ENCODE measurements at regions not wholly inside any gene's neighbourhood (a gene's known extent, or its start where the extent isn't known, plus 50 kb on each side); places are given as distances from the start of the nearest gene placed in this dataset.

DNA sequence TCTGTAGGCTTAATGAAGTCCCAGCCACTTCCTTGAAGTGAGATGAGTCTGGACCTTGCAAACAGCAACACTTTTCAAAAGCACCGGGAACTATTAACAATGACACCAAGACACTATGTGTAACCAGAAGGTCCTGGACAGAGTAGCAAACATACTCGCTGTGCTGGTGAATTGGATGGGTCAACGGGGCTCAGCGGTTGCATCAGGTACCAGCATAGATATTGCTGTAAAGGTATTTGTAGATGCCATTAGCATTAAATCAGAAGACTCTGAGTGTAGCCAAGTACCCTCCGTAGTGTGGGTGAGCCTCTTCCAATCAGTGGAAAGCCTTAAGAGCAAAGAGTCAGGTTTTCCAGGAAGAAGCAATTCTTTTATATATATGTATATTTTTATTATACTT is 140.5 kb downstream of the IRX2 start:
- in situ Hi-C loops (cut with MboI; ENCODE audit: low sequenced_read_pairs) = no loop called here

GRCh38 chr5:2608391-2608790 is 143.1 kb downstream of the IRX2 start:
- in situ Hi-C loops (cut with MboI; ENCODE audit: low sequenced_read_pairs) = no loop called here

DNA sequence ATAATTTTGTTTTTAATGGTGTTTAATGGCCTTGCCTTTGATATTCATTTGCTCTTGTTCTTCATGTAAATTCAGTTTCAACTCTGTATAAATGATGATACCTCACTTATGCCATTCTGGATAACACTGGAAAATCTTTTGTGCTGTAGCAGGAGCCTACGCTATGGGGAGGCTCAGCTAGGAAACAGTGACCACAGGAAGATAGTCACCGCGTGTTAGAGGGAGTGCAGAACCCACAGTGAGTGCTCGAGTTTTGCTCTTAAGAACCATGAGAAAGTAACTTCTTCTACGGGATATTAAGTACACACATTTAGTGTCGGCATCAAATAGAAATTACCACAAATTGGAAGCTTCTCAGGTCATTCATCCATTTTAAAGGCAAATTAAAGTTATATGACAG is 143.9 kb downstream of the IRX2 start:
- in situ Hi-C loops (cut with MboI; ENCODE audit: low sequenced_read_pairs) = no loop called here

DNA sequence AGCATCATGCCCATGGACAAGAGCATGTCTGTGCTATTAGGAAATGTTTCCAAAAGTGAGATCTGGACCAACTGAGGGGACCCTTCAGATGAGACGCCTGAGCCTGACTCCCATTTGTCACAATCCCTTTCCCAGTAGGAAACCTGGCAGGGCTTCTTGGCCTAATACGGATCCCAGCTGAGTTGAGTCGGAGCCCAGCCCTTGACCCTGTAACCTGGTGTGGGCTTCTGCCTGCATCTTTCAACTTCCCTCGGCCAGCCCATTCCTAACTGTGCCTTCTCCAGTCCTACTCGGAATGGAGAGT is 148.3 kb downstream of the IRX2 start:
- in situ Hi-C loops (cut with MboI; ENCODE audit: low sequenced_read_pairs) = no loop called here

DNA sequence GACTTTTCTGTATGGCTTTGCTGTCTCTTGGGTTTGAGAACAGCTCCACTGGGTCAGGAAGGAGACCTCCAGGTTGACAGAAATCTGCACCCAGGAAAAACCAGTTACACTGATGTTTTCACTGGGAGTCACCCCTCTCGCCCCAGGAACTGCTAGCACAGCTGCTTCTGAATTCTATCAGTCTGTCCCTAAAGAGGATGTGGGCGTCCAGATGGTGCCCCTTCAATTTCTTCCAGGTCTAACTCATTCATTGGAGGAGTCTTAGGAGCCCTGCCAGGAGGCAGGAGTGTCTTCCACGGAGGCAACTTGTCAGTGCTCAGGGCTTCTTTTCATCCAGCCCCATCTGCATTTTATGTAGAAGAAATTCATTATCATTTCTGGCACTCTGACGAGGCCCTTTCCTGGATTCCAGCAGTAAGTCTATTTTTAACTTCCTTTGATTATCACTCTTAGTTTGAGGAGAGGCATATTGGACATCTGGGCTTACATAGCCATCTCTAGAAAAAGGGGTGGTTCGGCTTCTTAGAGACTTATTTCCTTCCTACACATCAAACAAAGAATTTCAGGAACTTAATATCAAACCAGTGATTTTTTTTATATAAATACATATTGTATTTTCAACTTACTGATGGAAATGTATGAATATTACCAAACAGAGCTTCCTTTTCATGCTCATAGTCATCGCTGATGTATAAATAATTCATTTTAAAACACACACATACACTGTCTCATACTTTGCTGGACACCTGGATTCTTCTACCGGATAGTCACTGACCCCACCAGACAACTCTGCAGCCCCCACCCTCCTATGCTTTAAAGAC is 148.8 kb downstream of the IRX2 start:
- in situ Hi-C loops (cut with MboI; ENCODE audit: low sequenced_read_pairs) = no loop called here

DNA sequence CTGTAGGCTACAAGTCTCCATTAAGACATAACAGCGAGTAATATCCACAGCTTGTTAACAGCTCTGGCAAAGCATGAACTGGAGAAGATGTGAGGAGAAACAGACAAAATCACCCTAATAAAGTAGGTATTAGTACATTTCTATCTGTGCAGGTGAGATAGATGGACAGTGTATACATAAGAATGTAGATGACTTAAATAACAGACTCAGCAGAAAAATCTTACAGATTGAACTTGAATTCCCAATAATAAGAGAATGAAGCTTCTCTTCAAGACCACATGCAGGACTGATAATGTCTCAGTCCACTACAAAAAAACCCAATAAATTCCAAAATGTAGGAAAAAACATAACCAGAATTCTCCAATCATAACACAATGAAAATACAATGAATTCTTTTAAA is 153.0 kb downstream of the IRX2 start:
- in situ Hi-C loops (cut with MboI; ENCODE audit: low sequenced_read_pairs) = no loop called here

GRCh38 chr5:2594701-2595100 is 156.8 kb downstream of the IRX2 start:
- in situ Hi-C loops (cut with MboI; ENCODE audit: low sequenced_read_pairs) = no loop called here

DNA sequence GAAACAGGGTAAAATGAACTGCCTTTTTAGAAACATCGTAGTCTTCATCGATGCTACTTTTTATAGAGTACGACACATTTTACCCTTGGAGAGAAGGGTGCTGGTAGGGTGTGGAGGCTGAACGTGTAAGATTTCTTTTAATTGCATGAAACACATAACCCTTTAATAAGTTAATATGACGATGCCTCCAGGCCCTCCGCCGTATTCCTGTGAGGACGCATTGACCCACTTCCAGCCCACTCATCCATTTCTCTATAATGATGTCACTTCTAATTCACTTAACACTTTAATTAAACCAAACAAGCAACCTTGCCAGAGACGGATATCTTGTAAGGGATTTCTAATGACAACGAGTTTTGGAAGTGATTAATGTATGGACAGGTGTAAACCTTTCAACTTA is 158.7 kb downstream of the IRX2 start:
- in situ Hi-C loops (cut with MboI; ENCODE audit: low sequenced_read_pairs) = no loop called here

DNA sequence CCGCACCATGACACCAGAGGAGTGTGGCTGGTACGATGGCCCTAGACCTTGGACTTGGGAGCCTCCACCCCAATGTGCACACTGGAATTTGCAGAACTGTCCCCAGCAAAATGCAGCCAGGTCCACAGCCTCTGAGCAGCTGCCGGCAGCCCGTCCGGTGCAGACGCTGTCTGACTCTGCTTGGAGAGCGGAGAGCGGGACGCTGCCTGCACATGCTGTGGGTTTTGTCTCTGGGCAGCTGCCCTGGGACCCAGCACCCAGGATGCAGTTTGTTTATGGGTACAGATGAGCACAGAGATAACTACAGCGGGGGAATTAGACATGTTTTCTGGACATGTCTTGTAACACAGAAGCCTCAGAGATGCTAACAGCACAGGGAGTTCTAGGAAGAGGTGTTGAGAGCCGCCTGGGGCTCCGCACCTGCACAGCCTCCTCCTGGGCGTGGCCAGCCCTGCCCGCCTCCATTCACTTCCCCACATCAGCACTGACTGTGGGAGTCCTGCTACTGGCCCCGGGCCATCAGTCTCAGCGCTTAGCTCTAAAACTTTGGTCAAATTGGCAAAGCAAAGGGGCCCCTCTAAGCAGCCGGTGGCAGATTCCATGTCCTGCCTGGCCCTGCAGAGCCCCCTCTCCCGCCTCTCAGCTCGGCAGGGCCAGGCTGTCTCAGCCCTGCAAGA is 159.6 kb downstream of the IRX2 start:
- in situ Hi-C loops (cut with MboI; ENCODE audit: low sequenced_read_pairs) = no loop called here

DNA sequence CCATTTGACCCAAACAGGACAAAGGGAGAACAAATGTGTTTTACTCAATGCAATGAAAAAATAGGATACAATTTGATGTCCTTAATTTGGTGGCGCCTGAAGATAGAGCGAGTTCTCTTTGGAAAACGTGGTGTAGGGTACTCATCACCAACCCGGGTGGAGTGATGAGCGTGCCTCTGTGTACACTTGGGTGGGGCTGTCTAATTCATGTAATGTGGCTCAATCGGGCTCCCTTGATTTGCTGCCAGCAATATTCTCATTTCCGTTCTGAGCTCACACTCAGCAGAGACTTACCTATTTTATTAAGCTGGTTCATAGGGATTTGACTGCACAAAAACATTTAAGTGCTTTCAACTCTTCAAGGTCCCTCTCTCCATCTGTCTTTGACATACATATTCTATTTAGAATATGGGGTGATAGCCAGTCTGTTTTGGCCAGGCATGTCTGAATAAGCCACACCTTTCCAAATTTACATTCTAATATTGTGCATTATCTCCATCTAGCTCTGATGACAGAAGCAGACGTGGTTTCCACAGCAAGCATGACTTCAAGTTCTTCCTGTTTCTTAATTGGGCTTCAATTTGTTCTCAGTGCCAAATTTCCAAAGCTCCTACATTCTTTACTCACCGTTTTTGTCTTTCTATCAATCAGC is 162.5 kb downstream of the IRX2 start:
- in situ Hi-C loops (cut with MboI; ENCODE audit: low sequenced_read_pairs) = no loop called here

- in situ Hi-C loops (cut with MboI; ENCODE audit: low sequenced_read_pairs) = no loop called here
These were observed 164.1 kb downstream of the IRX2 start for GRCh38 chr5:2587189-2588031.

GRCh38 chr5:2586016-2586715 is 165.3 kb downstream of the IRX2 start:
- in situ Hi-C loops (cut with MboI; ENCODE audit: low sequenced_read_pairs) = no loop called here

DNA sequence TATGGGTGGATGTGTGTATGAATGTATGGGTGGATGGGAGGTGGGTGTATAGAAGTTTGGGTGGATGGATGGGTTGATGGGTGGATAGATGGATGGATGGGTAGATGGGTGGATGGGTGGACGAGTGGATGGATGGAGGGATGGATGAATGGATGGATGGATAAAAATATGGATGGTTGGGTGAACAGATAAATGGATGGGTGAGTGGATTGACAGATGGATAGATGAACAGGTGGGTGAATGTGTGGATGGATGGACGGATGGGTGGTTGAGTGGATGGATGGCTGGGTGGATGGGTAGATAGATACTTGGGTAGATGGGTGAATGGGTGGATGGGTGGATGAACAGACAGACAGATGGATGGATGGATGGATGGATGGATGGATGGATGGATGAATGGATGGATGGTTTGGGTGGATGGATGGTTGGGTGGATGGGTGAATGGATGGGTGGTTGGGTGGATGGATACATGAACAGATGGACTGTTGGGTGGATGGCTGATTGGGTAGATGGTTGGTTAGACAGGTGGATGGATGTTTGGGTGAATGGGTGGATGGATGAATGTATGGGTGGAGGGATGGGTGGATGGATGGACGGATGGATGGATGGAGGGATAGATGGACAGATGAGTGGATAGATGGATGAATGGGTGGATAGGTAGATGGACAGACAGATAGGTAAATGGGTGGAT is 166.8 kb downstream of the IRX2 start:
- in situ Hi-C loops (cut with MboI; ENCODE audit: low sequenced_read_pairs) = no loop called here

GRCh38 chr5:2582507-2582906 is 169.0 kb downstream of the IRX2 start:
- in situ Hi-C loops (cut with MboI; ENCODE audit: low sequenced_read_pairs) = no loop called here

DNA sequence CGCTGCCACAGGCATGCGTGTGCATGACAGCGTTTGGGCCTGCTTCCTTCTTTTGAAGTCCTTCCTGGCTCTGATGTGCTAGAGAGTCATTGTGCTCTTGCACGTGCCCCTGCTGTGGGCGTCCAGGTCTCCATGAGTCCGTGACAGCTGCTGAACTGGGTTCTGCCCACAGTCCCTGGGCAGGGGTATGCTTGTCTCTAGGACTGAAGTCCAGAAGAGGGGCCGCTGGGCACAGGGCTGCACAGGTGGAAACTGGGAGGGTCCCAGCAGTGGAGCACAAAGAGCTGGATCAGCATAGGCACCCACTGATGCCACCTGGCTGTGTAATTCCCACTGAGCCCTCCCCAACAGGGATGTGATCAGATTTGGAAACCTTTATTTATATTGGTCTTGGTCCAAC is 169.4 kb downstream of the IRX2 start:
- in situ Hi-C loops (cut with MboI; ENCODE audit: low sequenced_read_pairs) = no loop called here

- in situ Hi-C loops (cut with MboI; ENCODE audit: low sequenced_read_pairs) = no loop called here
These were observed 170.1 kb downstream of the IRX2 start for GRCh38 chr5:2581418-2581817.

- in situ Hi-C loops (cut with MboI; ENCODE audit: low sequenced_read_pairs) = no loop called here
These were observed 172.4 kb downstream of the IRX2 start for GRCh38 chr5:2579126-2579525.

- in situ Hi-C loops (cut with MboI; ENCODE audit: low sequenced_read_pairs) = no loop called here
These were observed 174.0 kb downstream of the IRX2 start for GRCh38 chr5:2577312-2578036.

GRCh38 chr5:2576823-2577222 is 174.7 kb downstream of the IRX2 start:
- in situ Hi-C loops (cut with MboI; ENCODE audit: low sequenced_read_pairs) = no loop called here

Data from HL-60/S4 (cell line).